ENCODE measurements at regions not wholly inside any gene's neighbourhood (a gene's known extent, or its start where the extent isn't known, plus 50 kb on each side); places are given as distances from the start of the nearest gene placed in this dataset.

DNA sequence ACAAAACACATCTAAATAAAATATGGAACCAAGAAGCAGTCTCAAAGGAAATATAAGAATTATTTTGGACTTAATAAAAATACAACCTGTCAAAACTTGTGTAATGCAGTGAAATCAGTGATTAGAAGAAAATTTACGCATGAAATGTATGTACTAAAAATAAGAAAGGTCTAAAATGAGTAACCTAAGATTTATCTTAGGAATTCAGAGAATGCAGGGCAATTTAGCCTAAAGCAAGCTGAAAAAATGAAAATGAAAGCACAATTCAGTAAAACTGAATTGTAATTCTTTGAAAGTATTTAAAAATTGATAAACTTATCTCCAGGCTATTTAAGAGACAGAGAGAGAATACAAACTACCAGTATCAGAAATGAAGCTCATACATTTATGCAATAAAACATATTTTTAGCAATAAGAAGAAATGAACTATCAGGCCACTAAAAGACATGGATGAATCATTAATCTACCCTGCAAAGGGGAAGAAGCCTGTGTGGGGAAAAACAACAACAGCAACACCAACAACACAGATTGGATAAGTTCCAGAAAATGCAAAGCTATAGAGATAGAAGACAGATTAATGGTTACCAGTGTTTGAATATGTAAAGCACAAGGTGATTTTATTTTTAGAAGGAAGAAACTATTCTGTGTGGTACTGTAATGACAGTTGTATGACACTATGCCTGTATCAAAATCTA, 442.0 kb upstream of the ADGRL3 start:
- H3K9me3 ChIP-seq = no peaks in the 10 kb centered on the region
- intact Hi-C loops (cut with DNase I) = no loop called here
- TF ChIP-seq POLR2AphosphoS5 (IDR thresholded peaks at IDR 0.05) (no peak), POLR2A (IDR thresholded peaks at IDR 0.05) (no peak), EP300 (IDR thresholded peaks at IDR 0.05) (no peak)
- TF ChIP-seq, protein P1, sequence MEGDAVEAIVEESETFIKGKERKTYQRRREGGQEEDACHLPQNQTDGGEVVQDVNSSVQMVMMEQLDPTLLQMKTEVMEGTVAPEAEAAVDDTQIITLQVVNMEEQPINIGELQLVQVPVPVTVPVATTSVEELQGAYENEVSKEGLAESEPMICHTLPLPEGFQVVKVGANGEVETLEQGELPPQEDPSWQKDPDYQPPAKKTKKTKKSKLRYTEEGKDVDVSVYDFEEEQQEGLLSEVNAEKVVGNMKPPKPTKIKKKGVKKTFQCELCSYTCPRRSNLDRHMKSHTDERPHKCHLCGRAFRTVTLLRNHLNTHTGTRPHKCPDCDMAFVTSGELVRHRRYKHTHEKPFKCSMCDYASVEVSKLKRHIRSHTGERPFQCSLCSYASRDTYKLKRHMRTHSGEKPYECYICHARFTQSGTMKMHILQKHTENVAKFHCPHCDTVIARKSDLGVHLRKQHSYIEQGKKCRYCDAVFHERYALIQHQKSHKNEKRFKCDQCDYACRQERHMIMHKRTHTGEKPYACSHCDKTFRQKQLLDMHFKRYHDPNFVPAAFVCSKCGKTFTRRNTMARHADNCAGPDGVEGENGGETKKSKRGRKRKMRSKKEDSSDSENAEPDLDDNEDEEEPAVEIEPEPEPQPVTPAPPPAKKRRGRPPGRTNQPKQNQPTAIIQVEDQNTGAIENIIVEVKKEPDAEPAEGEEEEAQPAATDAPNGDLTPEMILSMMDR (IDR thresholded peaks at IDR 0.05) = no peak
- no peak overlapping the region for H3K4me3 ChIP-seq
- no peaks in the 10 kb centered on the region for H3K27me3 ChIP-seq
- WGBS, 2 donors = 0 to 84% methylated on average over 1 of the region's 1 CpG
- no peak overlapping the region for H3K27ac ChIP-seq
- no peaks in the 10 kb centered on the region for H3K4me1 ChIP-seq
- no peaks in the 10 kb centered on the region for H3K36me3 ChIP-seq
- DNase-seq = no peak

DNA sequence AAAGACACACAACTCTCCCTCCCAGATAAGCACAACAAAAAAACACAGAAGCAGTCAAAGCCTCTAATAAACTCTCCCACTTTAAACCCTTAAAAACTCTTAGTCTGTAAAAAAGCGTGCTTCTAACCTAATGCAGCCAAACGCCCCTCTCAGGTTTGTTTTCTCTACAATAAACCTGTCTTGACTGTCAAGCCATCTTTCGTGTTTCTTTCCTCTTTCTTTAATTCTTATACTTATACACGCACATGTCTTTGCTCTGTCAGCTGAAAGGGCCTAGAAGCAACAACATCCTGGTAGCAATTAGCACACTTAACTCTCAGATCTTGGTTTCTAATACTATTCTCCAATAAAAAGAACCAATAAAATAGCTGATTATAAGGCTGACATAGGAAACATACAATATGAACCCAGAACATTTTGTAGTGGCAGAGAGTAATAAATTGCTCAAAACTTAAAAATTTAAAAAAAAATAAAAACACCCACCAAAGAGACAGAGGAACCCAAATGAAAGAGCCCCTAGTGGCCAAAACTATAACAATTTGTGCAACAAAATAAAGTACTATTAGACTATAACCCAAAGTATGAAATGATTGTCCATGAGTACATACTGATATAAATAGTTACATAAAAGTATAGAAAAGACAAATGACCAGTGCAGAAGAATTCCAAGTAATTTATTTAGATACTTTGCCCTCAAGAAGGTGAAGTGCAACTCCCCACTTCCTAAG, 440.4 kb upstream of the ADGRL3 start:
- 80 to 84% methylated on average over 4 of the region's 4 CpGs for WGBS, 2 donors
- no peak for TF ChIP-seq POLR2A (IDR thresholded peaks at IDR 0.05)
- no peak for TF ChIP-seq EP300 (IDR thresholded peaks at IDR 0.05)
- TF ChIP-seq, protein P1 (IDR thresholded peaks at IDR 0.05) = no peak
- TF ChIP-seq POLR2AphosphoS5 (IDR thresholded peaks at IDR 0.05) = no peak
- intact Hi-C loops (cut with DNase I) = no loop called here

DNA sequence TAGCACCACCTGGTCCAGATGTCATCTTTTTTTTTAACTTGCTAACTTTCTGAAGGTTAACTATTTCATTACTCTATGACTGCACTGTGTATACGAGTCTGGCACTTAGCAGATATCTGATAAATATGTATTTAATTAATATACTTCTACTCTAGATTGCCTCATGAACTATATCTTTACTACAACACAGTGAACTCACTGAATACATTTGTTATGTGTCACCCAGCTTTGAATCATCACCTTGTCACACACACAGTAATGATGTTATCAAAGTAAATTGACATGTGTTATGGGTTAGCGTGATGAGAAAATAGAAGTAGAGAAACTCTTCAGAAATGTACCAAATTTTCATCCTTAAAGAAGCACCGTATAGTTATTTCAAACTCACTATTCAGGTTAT, 419.3 kb upstream of the ADGRL3 start:
- WGBS, 2 donors = 75 to 84% methylated on average over 3 of the region's 3 CpGs
- TF ChIP-seq POLR2AphosphoS5 (IDR thresholded peaks at IDR 0.05) = no peak

More for the DNA sequence above, 440.4 kb upstream of the ADGRL3 start:
- Histone ChIP-seq H3K27ac (no peak overlapping the region), H3K4me1 (no peaks in the 10 kb centered on the region), H3K36me3 (no peaks in the 10 kb centered on the region), H3K4me3 (no peak overlapping the region), H3K9me3 (no peaks in the 10 kb centered on the region), H3K27me3 (no peaks in the 10 kb centered on the region)
- DNase-seq = no peak

DNA sequence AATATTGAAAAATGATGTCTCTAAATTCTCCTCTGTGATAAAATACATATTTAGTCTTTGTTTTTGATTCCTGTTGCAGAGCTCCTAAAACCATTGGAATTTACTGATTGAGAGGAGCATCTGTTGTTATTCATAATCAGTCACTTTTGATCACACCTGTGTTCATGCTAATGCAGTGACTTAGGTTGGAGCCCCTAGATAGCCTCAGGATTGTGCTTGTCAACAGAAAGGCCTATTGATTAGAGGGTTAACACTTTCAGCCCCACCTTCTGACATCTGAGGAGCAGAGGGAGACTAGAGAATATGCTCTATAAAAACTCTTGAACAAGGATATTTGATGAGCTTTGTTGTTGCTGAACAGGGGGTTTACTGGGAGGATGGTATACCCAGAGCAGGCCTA, 409.5 kb upstream of the ADGRL3 start:
- intact Hi-C loops (cut with DNase I) = no loop called here
- H3K9me3 ChIP-seq = no peaks in the 10 kb centered on the region
- TF ChIP-seq POLR2A (IDR thresholded peaks at IDR 0.05) (no peak), POLR2AphosphoS5 (IDR thresholded peaks at IDR 0.05) (no peak), EP300 (IDR thresholded peaks at IDR 0.05) (no peak)
- TF ChIP-seq, protein P1 (IDR thresholded peaks at IDR 0.05) = no peak
- H3K27ac ChIP-seq = no peak overlapping the region
- no peak for DNase-seq
- no peaks in the 10 kb centered on the region for H3K4me1 ChIP-seq
- no peak overlapping the region for H3K4me3 ChIP-seq
- H3K36me3 ChIP-seq = no peaks in the 10 kb centered on the region
- H3K27me3 ChIP-seq = no peaks in the 10 kb centered on the region

More for the DNA sequence above, 419.3 kb upstream of the ADGRL3 start:
- H3K27ac ChIP-seq = no peak overlapping the region
- no peaks in the 10 kb centered on the region for H3K9me3 ChIP-seq
- no peaks in the 10 kb centered on the region for H3K4me1 ChIP-seq
- no peaks in the 10 kb centered on the region for H3K27me3 ChIP-seq
- H3K4me3 ChIP-seq = no peak overlapping the region
- intact Hi-C loops (cut with DNase I) = no loop called here
- H3K36me3 ChIP-seq = no peaks in the 10 kb centered on the region
- no peak for DNase-seq

DNA sequence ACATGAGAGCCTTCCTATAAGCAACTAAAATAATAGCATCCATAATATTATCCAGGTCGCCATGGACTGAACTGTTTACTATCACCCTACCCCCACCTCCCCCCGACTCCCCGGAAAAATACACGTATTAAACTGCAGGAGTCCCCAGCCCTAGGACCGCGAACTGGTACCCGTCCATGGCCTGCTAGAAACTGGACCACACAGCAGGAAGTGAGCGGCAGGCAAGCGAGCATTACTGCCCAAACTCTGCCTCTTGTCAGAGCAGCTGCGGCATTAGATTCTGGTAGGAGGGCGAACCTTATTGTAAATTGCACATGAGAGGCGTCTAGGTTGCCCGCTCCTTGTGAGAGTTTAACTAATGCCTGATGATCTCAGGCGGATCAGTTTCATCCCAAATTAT, 405.8 kb upstream of the ADGRL3 start:
- no peak for DNase-seq
- 93 to 94% methylated on average over 14 of the region's 14 CpGs for WGBS, 2 donors

More for the DNA sequence above, 405.8 kb upstream of the ADGRL3 start:
- H3K4me1 ChIP-seq = no peaks in the 10 kb centered on the region
- intact Hi-C loops (cut with DNase I) = no loop called here
- TF ChIP-seq POLR2A (IDR thresholded peaks at IDR 0.05) (no peak), EP300 (IDR thresholded peaks at IDR 0.05) (no peak)
- TF ChIP-seq, protein P1 (IDR thresholded peaks at IDR 0.05) = no peak
- H3K9me3 ChIP-seq = no peaks in the 10 kb centered on the region
- H3K27ac ChIP-seq = no peak overlapping the region
- H3K36me3 ChIP-seq = no peaks in the 10 kb centered on the region
- peak overlapping the region in 1 of 4 donors; percentile 19 for H3K4me3 ChIP-seq
- H3K27me3 ChIP-seq = no peaks in the 10 kb centered on the region

Measured in sigmoid colon (tissue), 6 donors.